Endothelial cell of umbilical vein (primary cell): ENCODE measurements at regions not wholly inside any gene's neighbourhood (a gene's known extent, or its start where the extent isn't known, plus 50 kb on each side); places are given as distances from the start of the nearest gene placed in this dataset.

Experiments used
- EZH2 ChIP-seq: IDR thresholded peaks from 2 replicates; pipeline ENCODE4 v1.6.1; 2012; ENCODE audit warnings: borderline replicate concordance, low read depth, mild to moderate bottlenecking, moderate library complexity, low read length, inconsistent platforms; ENCODE audit not compliant: severe bottlenecking
- GATA2 ChIP-seq: IDR thresholded peaks from 2 replicates; pipeline ENCODE4 v1.7.0; 2011; ENCODE audit warnings: low read depth, mild to moderate bottlenecking, moderate library complexity, mixed read lengths, low read length; ENCODE audit not compliant: insufficient read length, insufficient read depth
- JUN ChIP-seq: IDR thresholded peaks from 2 replicates; pipeline ENCODE4 v1.6.1; 2011; ENCODE audit warnings: borderline replicate concordance, low read depth; ENCODE audit not compliant: insufficient read length, insufficient read depth
- MYC ChIP-seq: IDR thresholded peaks from one replicate; pipeline ENCODE4 v1.6.1; 2011; ENCODE audit warnings: mild to moderate bottlenecking, low read depth, low read length
- POLR2A ChIP-seq: IDR thresholded peaks from 2 replicates; pipeline ENCODE4 v1.6.1; 2012; ENCODE audit warnings: low read depth, mild to moderate bottlenecking, control low read depth, low read length
- POLR2AphosphoS5 ChIP-seq: IDR thresholded peaks from 2 replicates; pipeline ENCODE4 v1.6.1; 2012; ENCODE audit warnings: low read depth, mild to moderate bottlenecking, control low read depth, low read length, moderate library complexity; ENCODE audit not compliant: insufficient read depth
- TF ChIP-seq, protein P1 (sequence below), 2 donors: IDR thresholded peaks; 1 replicate in 1 of 2; 2 replicates in 1 of 2; pipeline ENCODE4 v1.5.1; 2011; ENCODE audit warnings: low read length in 2 of 2, mild to moderate bottlenecking in 2 of 2, moderate library complexity in 2 of 2, control low read depth in 1 of 2, inconsistent platforms in 1 of 2, low read depth in 1 of 2; ENCODE audit not compliant: insufficient read depth in 1 of 2; ENCODE audit errors: extremely low read depth in 1 of 2
- TF ChIP-seq, protein P2 (sequence below): IDR thresholded peaks from 2 replicates; pipeline ENCODE4 v1.6.1; 2011; ENCODE audit not compliant: insufficient read depth, insufficient read length

DNA sequence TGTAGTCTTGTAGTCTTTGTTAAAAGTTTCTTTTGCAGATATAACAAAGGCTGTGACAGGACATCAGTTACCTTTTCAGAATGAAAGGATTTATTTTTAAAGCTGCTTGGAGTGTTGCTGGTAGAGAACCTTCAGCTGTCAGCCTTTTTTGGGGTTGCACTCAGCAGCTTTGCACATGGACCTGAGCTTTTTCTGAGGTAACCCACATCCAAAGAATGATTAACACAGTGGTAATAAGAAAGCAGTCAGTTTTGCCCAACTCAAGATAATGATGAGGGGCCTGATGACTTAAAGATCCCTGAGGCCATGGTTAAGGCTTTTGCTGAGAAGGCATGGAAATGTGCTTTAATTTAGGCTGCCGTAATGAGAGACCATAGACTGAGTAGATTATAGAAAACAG, 1042.7 kb downstream of the PLOD2 start:
- TF ChIP-seq, protein P1, sequence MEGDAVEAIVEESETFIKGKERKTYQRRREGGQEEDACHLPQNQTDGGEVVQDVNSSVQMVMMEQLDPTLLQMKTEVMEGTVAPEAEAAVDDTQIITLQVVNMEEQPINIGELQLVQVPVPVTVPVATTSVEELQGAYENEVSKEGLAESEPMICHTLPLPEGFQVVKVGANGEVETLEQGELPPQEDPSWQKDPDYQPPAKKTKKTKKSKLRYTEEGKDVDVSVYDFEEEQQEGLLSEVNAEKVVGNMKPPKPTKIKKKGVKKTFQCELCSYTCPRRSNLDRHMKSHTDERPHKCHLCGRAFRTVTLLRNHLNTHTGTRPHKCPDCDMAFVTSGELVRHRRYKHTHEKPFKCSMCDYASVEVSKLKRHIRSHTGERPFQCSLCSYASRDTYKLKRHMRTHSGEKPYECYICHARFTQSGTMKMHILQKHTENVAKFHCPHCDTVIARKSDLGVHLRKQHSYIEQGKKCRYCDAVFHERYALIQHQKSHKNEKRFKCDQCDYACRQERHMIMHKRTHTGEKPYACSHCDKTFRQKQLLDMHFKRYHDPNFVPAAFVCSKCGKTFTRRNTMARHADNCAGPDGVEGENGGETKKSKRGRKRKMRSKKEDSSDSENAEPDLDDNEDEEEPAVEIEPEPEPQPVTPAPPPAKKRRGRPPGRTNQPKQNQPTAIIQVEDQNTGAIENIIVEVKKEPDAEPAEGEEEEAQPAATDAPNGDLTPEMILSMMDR (IDR thresholded peaks at IDR 0.05; ENCODE audit: extremely low read depth in 1 of 2, insufficient read depth in 1 of 2, low read depth in 1 of 2, low read length in 2 of 2), result no peak
- TF ChIP-seq POLR2AphosphoS5, result no peak
- TF ChIP-seq POLR2A, result no peak
- no peak for TF ChIP-seq EZH2
- TF ChIP-seq, protein P2, sequence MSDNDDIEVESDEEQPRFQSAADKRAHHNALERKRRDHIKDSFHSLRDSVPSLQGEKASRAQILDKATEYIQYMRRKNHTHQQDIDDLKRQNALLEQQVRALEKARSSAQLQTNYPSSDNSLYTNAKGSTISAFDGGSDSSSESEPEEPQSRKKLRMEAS, result no peak
- no peak for TF ChIP-seq GATA2
- TF ChIP-seq MYC, result no peak
- no peak for TF ChIP-seq JUN
